ENCODE measurements at regions not wholly inside any gene's neighbourhood (a gene's known extent, or its start where the extent isn't known, plus 50 kb on each side); places are given as distances from the start of the nearest gene placed in this dataset.

DNA sequence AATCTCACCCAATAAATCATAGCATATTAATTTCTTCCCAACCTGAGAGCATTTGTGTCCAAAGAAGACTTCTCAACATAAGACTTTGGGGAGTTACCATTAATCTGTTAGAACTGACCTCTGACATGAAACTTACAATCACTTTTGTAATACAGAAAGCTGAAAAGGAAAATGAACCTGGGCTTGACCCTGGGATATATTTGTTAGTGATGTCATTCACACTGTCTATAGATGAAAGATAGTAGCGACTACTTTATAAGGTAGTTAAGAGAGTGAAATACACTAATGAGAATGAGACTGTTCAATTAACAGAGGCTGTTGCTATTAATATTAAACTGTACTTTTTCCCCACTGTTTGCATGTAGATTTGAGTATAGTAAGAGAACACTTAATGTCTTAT is 1334.8 kb upstream of the TMEM132C start:
- TF ChIP-seq POLR2A (IDR thresholded peaks at IDR 0.05; ENCODE audit: low read depth) (no peak), CTCF (IDR thresholded peaks at IDR 0.05) (no peak)
